ENCODE measurements at regions not wholly inside any gene's neighbourhood (a gene's known extent, or its start where the extent isn't known, plus 50 kb on each side); places are given as distances from the start of the nearest gene placed in this dataset.

GRCh38 chr11:45485070-45485707 lies 180.2 kb downstream of the CHST1 start:
- Histone ChIP-seq H3K27me3 (peaks cover 0 to 48% (median 41%) of the 10 kb centered on the region in 7 donors), H3K9me3 (no peaks in the 10 kb centered on the region), H3K36me3 (no peaks in the 10 kb centered on the region), H3K27ac (no peak overlapping the region), H3K4me3 (no peak overlapping the region), H3K4me1 (no peaks in the 10 kb centered on the region)
- intact Hi-C loops (cut with DNase I), result no loop called here
- WGBS, 2 donors, result 84% methylated on average over 8 of the region's 8 CpGs
- TF ChIP-seq CTCF (IDR thresholded peaks at IDR 0.05), result no peak
- ATAC-seq (no peak), DNase-seq (no peak)

GRCh38 chr11:45484326-45484883 lies 181.0 kb downstream of the CHST1 start:
- Histone ChIP-seq H3K9me3 (no peaks in the 10 kb centered on the region), H3K27me3 (peaks cover 0 to 50% (median 42%) of the 10 kb centered on the region in 7 donors), H3K4me3 (no peak overlapping the region), H3K27ac (no peak overlapping the region), H3K4me1 (no peaks in the 10 kb centered on the region), H3K36me3 (no peaks in the 10 kb centered on the region)
- DNase-seq, result no peak
- WGBS, 2 donors, result 48 to 49% methylated on average over 11 of the region's 11 CpGs
- intact Hi-C loops (cut with DNase I), result no loop called here
- no peak for ATAC-seq
- TF ChIP-seq CTCF (IDR thresholded peaks at IDR 0.05), result no peak

GRCh38 chr11:45483416-45483815 lies 182.0 kb downstream of the CHST1 start:
- intact Hi-C loops (cut with DNase I), result no loop called here
- DNase-seq, result no peak
- H3K36me3 ChIP-seq, result no peaks in the 10 kb centered on the region
- H3K4me1 ChIP-seq, result no peaks in the 10 kb centered on the region
- no peaks in the 10 kb centered on the region for H3K9me3 ChIP-seq
- no peak overlapping the region for H3K27ac ChIP-seq
- no peak overlapping the region for H3K4me3 ChIP-seq
- H3K27me3 ChIP-seq, result peaks cover 0 to 56% (median 44%) of the 10 kb centered on the region in 7 donors
- 84 to 88% methylated on average over 5 of the region's 5 CpGs for WGBS, 2 donors
- no peak for TF ChIP-seq CTCF (IDR thresholded peaks at IDR 0.05)
- no peak for ATAC-seq

GRCh38 chr11:45482331-45482730 lies 183.1 kb downstream of the CHST1 start:
- H3K27ac ChIP-seq, result no peak overlapping the region
- H3K4me1 ChIP-seq, result no peaks in the 10 kb centered on the region
- no peak overlapping the region for H3K4me3 ChIP-seq
- ATAC-seq, result no peak
- no peaks in the 10 kb centered on the region for H3K36me3 ChIP-seq
- no peak for DNase-seq
- WGBS, 2 donors, result 85 to 90% methylated on average over 7 of the region's 7 CpGs
- no peaks in the 10 kb centered on the region for H3K9me3 ChIP-seq
- intact Hi-C loops (cut with DNase I), result no loop called here
- no peak for TF ChIP-seq CTCF (IDR thresholded peaks at IDR 0.05)
- peaks cover 0 to 56% (median 40%) of the 10 kb centered on the region in 7 donors for H3K27me3 ChIP-seq
